ENCODE measurements at regions not wholly inside any gene's neighbourhood (a gene's known extent, or its start where the extent isn't known, plus 50 kb on each side); places are given as distances from the start of the nearest gene placed in this dataset.
A peak's percentile ranks its signal among the peaks of the same experiment; 100 is the strongest.
"Not testable (repeated sequence)": the region's sequence is repeated elsewhere in the genome, so short reads cannot be mapped to it uniquely, and the experiment has no call there.

DNA sequence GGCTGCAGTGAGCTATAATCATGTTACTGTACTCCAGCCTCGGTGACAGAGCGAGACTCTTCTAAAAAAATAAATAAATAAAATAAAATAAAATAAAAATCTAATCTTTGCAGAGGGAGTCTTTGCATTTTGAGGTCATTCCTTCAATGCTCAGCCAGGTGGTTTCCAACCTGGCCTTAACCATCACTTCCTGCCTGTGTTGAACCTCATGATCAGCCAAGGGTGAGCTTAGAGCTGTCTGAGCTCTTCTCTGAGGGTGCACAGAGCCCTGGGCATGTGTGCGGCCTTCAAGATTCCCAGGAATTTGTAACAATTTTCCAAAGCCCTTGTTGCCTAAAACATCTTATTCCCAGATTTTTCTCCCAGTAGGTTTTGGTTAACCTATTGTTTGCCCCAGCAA, 94.3 kb downstream of the KCNJ12 start:
- DNase-seq: not testable (repeated sequence)

DNA sequence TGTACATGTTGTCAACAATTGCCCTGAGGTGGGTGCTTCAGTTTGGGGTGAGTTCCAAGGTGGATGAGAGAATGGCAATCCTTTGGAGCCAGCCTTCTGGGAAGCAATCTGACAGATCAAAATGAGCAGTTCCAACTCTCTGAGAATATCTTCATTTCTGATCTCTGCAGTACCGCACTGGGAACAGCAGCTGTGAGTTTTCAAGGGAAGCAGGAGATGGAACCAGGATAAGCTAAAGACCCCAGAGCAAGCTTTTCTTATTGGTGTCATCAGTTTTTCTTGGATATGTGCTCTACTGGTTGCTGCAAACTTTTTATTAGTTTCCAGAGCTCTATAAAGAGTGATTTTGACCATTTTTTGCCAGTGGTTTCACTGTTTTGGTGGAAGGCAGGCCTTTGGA, 94.7 kb downstream of the KCNJ12 start:
- DNase-seq: no peak

GRCh38 chr17:21474815-21475214, 98.7 kb downstream of the KCNJ12 start:
- DNase-seq: no peak

- DNase-seq: no peak
Measured at GRCh38 chr17:21475571-21475970, 99.4 kb downstream of the KCNJ12 start.

GRCh38 chr17:21476867-21477266, 100.7 kb downstream of the KCNJ12 start:
- no peak for DNase-seq

DNA sequence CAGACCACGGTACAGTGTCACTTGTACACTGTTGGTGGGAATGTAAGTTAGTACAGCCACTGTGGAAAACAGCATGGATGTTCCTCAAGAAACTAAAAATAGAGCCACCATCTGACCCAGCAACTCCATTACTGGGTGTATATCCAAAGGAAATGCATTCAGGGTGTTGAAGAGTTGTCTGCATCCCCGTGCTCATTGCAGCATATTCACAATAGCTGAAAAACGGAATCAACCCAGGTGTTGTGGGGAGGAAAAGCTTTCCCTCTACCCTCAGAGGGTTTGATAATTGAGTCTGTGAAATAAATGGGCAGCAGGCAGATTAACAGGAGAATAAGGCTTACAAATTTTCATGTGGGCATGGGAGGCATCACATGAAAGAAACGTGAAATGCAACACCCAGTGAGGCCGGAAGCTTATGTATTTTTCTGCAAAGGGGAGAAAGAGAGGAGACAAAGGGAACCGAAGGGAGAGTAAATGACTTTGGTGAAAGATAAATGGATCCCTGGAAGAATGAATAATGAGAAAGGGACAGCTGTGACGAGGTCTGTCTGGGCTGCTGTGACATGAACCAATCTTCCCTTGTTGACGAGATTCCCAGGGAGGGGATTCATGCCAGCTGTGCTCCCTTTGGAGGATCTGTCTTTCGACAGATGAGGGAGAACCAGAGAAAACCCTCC, 106.2 kb downstream of the KCNJ12 start:
- DNase-seq: peak; percentile 35

- DNase-seq: not testable (repeated sequence)
Measured at GRCh38 chr17:21488043-21488442, 111.9 kb downstream of the KCNJ12 start.

GRCh38 chr17:21493993-21494392, 117.8 kb downstream of the KCNJ12 start:
- DNase-seq: no peak

DNA sequence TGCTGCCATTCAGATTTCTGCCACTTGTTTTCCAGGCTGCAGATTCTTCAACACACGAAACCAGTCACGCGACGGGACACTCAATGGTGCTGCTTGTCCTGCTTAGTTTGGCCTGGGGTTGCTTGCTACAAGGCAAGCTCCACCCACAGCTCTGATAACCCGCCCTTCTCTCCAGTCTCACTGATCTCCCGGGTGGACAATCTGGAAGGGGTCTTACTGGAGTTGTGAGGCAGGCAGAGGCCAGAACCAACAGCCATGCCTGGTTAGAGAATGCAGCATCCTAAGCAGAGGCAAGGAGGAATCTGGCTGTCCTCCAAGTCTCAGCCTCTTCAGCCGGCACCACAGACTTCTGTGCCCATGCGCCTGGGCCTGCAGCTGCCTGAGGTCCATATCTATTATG, 119.1 kb downstream of the KCNJ12 start:
- DNase-seq: peak; percentile 55

GRCh38 chr17:21500064-21500463, 123.9 kb downstream of the KCNJ12 start:
- DNase-seq: no peak

GRCh38 chr17:21501927-21502700, 126.0 kb downstream of the KCNJ12 start:
- not testable (repeated sequence) for DNase-seq

GRCh38 chr17:21505819-21506815, 130.0 kb downstream of the KCNJ12 start:
- no peak for DNase-seq

- not testable (repeated sequence) for DNase-seq
Measured at GRCh38 chr17:21507806-21508205, 131.6 kb downstream of the KCNJ12 start.

DNA sequence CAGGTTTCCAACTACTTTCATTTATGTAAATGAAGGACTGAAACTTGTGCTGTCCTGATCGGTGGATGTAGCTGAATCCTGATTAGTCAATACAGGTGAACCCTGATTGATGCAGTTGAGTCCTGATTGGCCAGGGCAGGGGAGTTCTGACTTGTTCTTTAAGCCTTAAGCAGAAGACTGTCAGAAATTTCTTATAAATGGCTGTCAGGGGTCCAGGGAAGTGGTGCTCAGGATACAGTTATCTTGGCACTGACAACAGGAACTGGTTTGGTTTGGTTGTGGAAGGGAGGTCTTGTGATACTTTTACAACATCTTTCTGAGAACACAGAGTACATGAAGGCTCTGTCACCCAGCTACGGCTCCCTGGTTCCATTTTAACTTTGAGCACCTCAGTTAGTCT, 132.1 kb downstream of the KCNJ12 start:
- no peak for DNase-seq

- DNase-seq: not testable (repeated sequence)
Measured at GRCh38 chr17:21509356-21509755, 133.2 kb downstream of the KCNJ12 start.

DNA sequence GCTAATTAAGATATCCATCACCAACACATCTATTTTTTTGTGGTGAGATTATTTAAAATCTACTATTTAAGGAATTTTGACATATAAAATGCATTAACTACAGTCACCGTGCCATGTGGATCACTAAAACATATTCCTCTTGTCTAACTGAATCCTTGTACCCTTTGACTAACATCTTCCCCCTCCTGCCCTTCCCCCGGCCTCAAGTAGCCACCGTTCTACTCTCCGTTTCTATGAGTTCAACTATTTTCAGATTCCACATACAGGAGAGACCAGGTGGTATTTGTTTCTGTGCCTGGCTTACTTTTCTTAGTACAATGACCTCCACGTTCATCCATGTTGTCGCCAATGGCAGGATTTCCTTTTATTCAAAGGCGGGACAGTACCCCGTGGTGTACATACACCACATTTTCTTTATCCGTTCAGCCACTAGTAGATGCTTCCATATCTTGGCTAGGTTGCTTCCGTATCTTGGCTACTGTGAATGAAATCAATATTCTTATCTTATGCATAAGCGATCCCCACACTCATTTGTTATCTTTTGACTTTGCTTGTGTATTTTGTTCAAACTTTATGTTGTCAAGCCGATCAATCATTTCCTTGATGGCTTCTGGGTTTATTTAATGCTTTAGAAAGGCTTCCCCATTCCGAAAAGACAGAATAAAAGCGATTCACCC, 134.7 kb downstream of the KCNJ12 start:
- peak; percentile 36 for DNase-seq

DNA sequence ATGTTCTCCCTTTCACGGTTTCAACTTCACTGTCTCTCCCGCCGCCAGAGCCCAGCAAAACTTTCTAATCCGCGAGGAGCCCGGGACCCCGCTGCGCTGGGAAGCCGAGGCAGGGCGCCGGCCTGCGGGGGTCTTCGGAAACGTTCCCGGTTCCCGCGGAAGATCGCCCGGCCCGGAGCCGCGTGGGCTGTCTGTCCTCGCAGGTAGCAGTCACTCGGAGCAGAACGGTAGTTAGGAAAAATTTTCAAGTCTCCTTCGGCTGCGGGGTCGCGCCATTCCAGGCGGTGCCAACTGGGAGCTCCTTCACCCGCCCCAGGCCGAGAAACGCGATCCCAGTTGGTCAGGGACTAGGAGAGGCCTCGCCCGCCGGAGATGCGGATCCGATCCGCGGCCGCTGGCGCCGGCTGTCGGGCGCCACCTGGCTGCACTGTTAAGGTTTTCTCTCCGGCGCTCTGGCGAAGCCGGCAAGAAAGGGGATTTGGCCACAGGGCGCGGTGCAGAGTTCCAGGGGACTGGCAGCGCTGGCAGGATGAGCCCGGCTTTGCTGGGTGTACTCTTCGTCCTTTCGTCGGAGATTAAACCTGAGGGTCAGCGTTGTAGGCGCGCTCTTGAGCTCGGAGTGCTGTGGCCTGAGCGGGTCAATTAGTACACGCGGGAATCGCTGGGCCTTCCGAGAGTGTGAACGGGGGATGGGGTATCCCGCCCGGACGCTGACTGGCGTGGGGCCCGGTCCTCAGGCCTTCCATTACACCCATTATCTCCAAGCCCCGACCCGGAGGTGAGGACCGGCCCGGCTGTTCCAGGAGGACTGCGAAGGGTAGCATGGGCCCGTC, 135.4 kb downstream of the KCNJ12 start:
- peak; percentile 95 for DNase-seq

- DNase-seq: peak; percentile 16
Measured at GRCh38 chr17:21512307-21513011, 136.3 kb downstream of the KCNJ12 start.

GRCh38 chr17:21513012-21513570, 136.9 kb downstream of the KCNJ12 start:
- peak; percentile 90 for DNase-seq

GRCh38 chr17:21514567-21514966, 138.4 kb downstream of the KCNJ12 start:
- DNase-seq: not testable (repeated sequence)
